Dedifferentiated amniotic fluid mesenchymal stem cell (primary cell): ENCODE measurements at regions not wholly inside any gene's neighbourhood (a gene's known extent, or its start where the extent isn't known, plus 50 kb on each side); places are given as distances from the start of the nearest gene placed in this dataset.
"Not testable (repeated sequence)": the region's sequence is repeated elsewhere in the genome, so short reads cannot be mapped to it uniquely, and the experiment has no call there.

ENCODE experiments used
- DNase-seq: peaks from one replicate; pipeline ENCODE4 v3.0.0-alpha.2; 2016; ENCODE audit errors: extremely low spot score

- no peak for DNase-seq
These were observed 297.2 kb downstream of the NDUFA10 start for GRCh38 chr2:239727776-239728600.

- DNase-seq, result no peak
These were observed 297.9 kb downstream of the NDUFA10 start for GRCh38 chr2:239727182-239727775.

GRCh38 chr2:239726631-239727181 lies 298.4 kb downstream of the NDUFA10 start:
- DNase-seq, result no peak

- DNase-seq, result no peak
These were observed 299.0 kb downstream of the NDUFA10 start for GRCh38 chr2:239726091-239726591.

- DNase-seq, result no peak
These were observed 299.6 kb downstream of the NDUFA10 start for GRCh38 chr2:239725551-239725890.

GRCh38 chr2:239724851-239725550 lies 300.1 kb downstream of the NDUFA10 start:
- no peak for DNase-seq

- no peak for DNase-seq
These were observed 300.8 kb downstream of the NDUFA10 start for GRCh38 chr2:239724194-239724849.

GRCh38 chr2:239723486-239724193 lies 301.5 kb downstream of the NDUFA10 start:
- DNase-seq, result no peak

GRCh38 chr2:239722760-239723470 lies 302.2 kb downstream of the NDUFA10 start:
- no peak for DNase-seq

GRCh38 chr2:239721991-239722759 lies 303.0 kb downstream of the NDUFA10 start:
- no peak for DNase-seq

GRCh38 chr2:239721531-239721930 lies 303.6 kb downstream of the NDUFA10 start:
- DNase-seq, result no peak

GRCh38 chr2:239720361-239721360 lies 304.5 kb downstream of the NDUFA10 start:
- DNase-seq, result no peak

GRCh38 chr2:239719791-239720360 lies 305.3 kb downstream of the NDUFA10 start:
- no peak for DNase-seq

- not testable (repeated sequence) for DNase-seq
These were observed 306.2 kb downstream of the NDUFA10 start for GRCh38 chr2:239718991-239719390.

- no peak for DNase-seq
These were observed 307.4 kb downstream of the NDUFA10 start for GRCh38 chr2:239717706-239718105.

- DNase-seq, result no peak
These were observed 307.8 kb downstream of the NDUFA10 start for GRCh38 chr2:239717319-239717675.

GRCh38 chr2:239716536-239717318 lies 308.4 kb downstream of the NDUFA10 start:
- DNase-seq, result no peak
